GM13976 (cell line): ENCODE measurements at regions not wholly inside any gene's neighbourhood (a gene's known extent, or its start where the extent isn't known, plus 50 kb on each side); places are given as distances from the start of the nearest gene placed in this dataset.

Experiments used
- DNase-seq: peaks from one replicate; pipeline ENCODE4 v3.0.0; 2012; ENCODE audit warnings: low spot score
- in situ Hi-C: fragments of 300-500 bp; cut with MboI; formaldehyde crosslinking; loops from one replicate; pipeline ENCODE4 v1.12.0; 2022; ENCODE audit warnings: low sequenced_read_pairs, mixed read lengths, inconsistent platforms; ENCODE audit not compliant: unreplicated experiment
- TF ChIP-seq, protein P1 (sequence below): IDR thresholded peaks from 2 replicates; pipeline ENCODE4 v1.5.1; 2012; ENCODE audit warnings: borderline replicate concordance, mild to moderate bottlenecking; ENCODE audit not compliant: insufficient read depth; ENCODE audit errors: extremely low read depth, missing control alignments, control extremely low read depth

DNA sequence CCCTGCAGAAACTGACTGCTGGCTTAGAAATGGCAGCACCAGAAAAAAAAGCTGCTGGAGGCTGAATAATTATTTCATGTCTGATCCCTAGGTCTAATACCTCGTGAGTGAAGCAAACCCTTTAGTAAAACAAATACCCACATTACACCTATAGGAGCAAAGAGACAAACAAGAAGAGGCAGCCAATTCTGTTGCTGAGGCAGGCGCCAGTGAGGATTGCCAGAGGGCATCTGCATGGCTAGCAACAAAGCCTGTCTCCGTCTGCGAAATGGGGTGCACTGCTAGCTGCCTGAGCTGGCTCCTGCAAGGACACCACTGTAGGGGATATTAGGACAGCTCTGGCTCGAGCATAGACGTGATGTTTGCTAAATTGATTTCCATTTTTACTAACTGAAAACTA, 509.7 kb downstream of the TDRD15 start:
- TF ChIP-seq, protein P1, sequence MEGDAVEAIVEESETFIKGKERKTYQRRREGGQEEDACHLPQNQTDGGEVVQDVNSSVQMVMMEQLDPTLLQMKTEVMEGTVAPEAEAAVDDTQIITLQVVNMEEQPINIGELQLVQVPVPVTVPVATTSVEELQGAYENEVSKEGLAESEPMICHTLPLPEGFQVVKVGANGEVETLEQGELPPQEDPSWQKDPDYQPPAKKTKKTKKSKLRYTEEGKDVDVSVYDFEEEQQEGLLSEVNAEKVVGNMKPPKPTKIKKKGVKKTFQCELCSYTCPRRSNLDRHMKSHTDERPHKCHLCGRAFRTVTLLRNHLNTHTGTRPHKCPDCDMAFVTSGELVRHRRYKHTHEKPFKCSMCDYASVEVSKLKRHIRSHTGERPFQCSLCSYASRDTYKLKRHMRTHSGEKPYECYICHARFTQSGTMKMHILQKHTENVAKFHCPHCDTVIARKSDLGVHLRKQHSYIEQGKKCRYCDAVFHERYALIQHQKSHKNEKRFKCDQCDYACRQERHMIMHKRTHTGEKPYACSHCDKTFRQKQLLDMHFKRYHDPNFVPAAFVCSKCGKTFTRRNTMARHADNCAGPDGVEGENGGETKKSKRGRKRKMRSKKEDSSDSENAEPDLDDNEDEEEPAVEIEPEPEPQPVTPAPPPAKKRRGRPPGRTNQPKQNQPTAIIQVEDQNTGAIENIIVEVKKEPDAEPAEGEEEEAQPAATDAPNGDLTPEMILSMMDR, result no peak
- DNase-seq, result no peak
- in situ Hi-C loops, result no loop called here

DNA sequence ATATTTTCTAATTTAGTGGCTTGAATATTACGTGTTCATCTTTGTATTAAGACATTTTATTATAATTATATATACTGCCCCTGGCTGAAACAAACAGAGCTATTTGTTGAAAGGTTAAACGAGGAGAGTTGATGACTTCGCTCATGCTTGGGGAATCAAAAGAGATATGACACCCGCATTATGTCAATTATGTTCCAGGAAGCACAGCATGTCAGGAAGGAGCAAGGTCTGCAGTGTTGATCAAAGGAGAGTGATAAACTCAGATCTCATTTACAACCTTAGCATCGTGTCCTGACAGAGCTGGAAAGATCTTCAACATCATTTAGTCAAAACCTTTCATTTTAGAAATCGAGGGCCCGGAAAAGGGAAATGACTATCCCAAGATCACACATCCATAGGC, 510.1 kb downstream of the TDRD15 start:
- no peak for DNase-seq
- TF ChIP-seq, protein P1, result no peak
- in situ Hi-C loops, result no loop called here

DNA sequence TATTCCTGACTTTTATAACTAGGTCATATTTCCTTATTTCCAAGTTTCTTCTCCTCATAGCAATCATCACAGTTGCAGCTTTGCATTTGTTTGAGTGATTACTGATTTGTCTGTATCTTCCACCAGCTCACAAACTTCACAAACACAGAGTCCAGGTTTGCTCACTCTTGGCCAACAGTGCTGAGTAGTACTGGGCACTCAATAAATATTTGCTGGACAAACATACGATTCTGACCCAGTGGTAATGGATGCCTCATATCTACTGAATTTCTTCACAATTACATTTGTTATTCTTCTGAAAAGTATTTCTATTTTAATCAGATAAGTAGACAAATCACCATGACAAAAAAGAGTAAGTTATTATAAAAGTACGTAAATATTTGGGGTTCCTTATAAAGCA, 516.3 kb downstream of the TDRD15 start:
- no peak for DNase-seq
- in situ Hi-C loops, result no loop called here
- TF ChIP-seq, protein P1, result no peak

DNA sequence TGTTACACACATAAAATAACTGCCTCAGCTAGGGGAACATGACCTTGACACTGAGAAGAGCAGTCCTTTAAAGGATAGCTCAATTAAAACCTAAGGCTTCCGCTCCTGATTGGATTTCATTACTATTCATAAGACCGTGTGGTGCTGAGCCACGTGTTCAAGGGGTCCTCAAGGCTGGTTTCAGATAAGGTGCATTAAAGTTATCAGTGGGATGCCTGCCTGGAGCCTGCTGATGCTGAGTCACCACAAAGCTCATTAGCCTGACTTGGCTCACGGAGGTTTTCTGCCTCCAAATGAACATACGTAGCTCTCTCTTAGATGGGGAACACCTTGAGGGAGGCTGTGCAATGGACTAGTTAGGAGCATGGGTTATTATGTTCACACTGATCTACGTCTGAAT, 518.9 kb downstream of the TDRD15 start:
- TF ChIP-seq, protein P1, result no peak
- in situ Hi-C loops, result no loop called here
- DNase-seq, result no peak

DNA sequence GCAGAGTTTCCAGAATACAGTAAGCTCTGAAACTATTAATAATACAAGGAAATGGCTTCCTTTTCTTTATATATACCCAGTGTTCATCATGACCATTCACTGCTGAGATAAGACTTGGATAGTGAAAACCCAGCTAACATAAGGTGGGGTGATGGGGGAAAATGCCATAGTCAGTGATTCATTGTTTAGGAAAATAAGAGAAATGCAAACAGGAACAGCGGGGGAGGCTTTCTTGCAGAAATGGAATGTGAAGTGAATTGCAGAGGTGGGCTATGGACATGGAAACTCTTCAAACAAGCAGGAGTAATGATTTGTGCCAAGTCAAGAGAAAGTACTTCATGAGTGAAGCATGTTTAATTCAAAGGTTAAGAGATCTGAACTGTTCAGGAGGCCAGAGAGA, 519.4 kb downstream of the TDRD15 start:
- TF ChIP-seq, protein P1, result no peak
- DNase-seq, result no peak
- in situ Hi-C loops, result no loop called here

DNA sequence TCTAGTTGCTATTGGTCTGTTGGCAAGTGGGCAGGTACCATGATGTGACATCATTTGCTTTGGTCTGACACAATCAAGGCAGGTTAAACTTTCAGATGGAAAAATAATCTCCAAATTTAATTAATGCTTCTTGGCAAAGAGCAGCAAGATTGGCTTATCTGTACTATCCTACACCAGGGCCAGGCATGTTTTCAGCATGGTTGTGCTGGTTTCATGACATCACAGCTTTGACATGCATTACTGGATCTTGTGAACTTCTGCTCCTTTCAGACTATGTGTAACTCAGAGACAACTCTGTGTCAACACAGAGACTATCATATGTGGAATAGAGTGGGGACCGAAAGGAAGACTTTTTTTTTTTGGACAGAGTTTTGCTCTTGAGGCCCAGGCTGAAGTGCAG, 520.5 kb downstream of the TDRD15 start:
- DNase-seq, result no peak
- in situ Hi-C loops, result no loop called here
- TF ChIP-seq, protein P1, result no peak

DNA sequence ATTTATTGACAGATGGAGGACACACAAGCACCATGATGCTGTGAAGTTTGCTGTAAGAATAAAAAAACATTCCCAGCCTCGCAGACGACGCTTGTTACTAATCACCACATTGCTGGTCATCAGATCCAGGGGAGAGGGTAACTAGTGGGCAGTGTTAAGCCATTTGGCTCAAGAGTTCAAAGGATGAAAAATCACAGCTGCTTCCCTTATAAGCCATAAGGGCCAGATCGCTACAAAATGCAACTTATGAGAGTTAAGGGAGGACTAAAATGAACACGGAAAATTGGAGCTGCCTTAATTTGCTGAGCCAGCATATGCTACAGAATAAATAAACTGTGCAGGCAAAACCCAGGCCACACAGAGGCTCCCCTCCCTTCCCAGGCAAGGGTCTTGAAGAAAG, 522.6 kb downstream of the TDRD15 start:
- DNase-seq, result no peak
- TF ChIP-seq, protein P1, result no peak
- in situ Hi-C loops, result no loop called here
